CD14-positive monocyte (primary cell): ENCODE measurements at regions not wholly inside any gene's neighbourhood (a gene's known extent, or its start where the extent isn't known, plus 50 kb on each side); places are given as distances from the start of the nearest gene placed in this dataset.

Source experiments
- DNase-seq, 3 donors: peaks; one replicate each; pipeline ENCODE4 v3.0.0-alpha.2; 2011 to 2022
- H2AFZ ChIP-seq: 2 replicates; pipeline ENCODE4 v1.6.0; 2012; ENCODE audit warnings: mild to moderate bottlenecking, low read depth, low read length, inconsistent platforms; ENCODE audit not compliant: insufficient read depth, poor library complexity, severe bottlenecking
- H3K27ac ChIP-seq, 2 donors: 1 replicate in 1 of 2; 2 replicates in 1 of 2; pipeline ENCODE4 v1.5.1; 2012 to 2013; ENCODE audit warnings: low read length in 2 of 2, control low read depth in 1 of 2, inconsistent platforms in 1 of 2, low read depth in 1 of 2, mild to moderate bottlenecking in 1 of 2
- H3K27me3 ChIP-seq, 2 donors: one replicate each; pipeline versions ENCODE4 v1.6.0 to v1.6.1; 2011 to 2013; ENCODE audit warnings: low read length in 2 of 2; ENCODE audit not compliant: control insufficient read depth in 2 of 2, insufficient read depth in 2 of 2
- H3K36me3 ChIP-seq, 2 donors: replicated peaks in 1 of 2; 1 replicate in 1 of 2; 2 replicates in 1 of 2; pipeline versions ENCODE4 v1.5.1 to v1.6.1; 2012 to 2013; ENCODE audit warnings: low read length in 2 of 2, control low read depth in 1 of 2, inconsistent platforms in 1 of 2, mild to moderate bottlenecking in 1 of 2; ENCODE audit not compliant: insufficient read depth in 2 of 2, control insufficient read depth in 1 of 2
- H3K4me1 ChIP-seq, 2 donors: 1 replicate in 1 of 2; 2 replicates in 1 of 2; pipeline versions ENCODE4 v1.5.1 to v1.6.1; 2012 to 2013; ENCODE audit warnings: low read length in 2 of 2, control low read depth in 1 of 2, inconsistent platforms in 1 of 2, mild to moderate bottlenecking in 1 of 2, moderate library complexity in 1 of 2; ENCODE audit not compliant: insufficient read depth in 2 of 2, control insufficient read depth in 1 of 2
- H3K4me2 ChIP-seq: replicated peaks from 2 replicates; pipeline ENCODE3; 2012; ENCODE audit warnings: low read length, moderate library complexity, mild to moderate bottlenecking; ENCODE audit not compliant: poor library complexity, severe bottlenecking; ENCODE audit errors: extremely low read depth
- H3K4me3 ChIP-seq, 3 experiments: fragments of 200-600 bp in 1 of 3; sonication (generic) in 1 of 3; replicated peaks in 1 of 3; 1 replicate in 2 of 3; 2 replicates in 1 of 3; pipeline ENCODE4 v1.5.1; 2011 to 2013; ENCODE audit warnings: low read length in 3 of 3, mild to moderate bottlenecking in 3 of 3, control low read depth in 2 of 3, low read depth in 2 of 3, inconsistent platforms in 1 of 3, moderate library complexity in 1 of 3
- H3K79me2 ChIP-seq: 2 replicates; pipeline ENCODE4 v1.6.0; 2012; ENCODE audit warnings: mild to moderate bottlenecking, control low read depth, inconsistent platforms, low read length, moderate library complexity; ENCODE audit not compliant: insufficient read depth
- H3K9ac ChIP-seq: 2 replicates; pipeline ENCODE4 v1.6.0; 2017; ENCODE audit warnings: low read length, mild to moderate bottlenecking; ENCODE audit not compliant: insufficient read depth, poor library complexity, severe bottlenecking
- H3K9me3 ChIP-seq, 2 donors: replicated peaks in 1 of 2; 1 replicate in 1 of 2; 2 replicates in 1 of 2; pipeline versions ENCODE4 v1.5.1 to v1.6.1; 2012 to 2013; ENCODE audit warnings: low read length in 2 of 2, control low read depth in 1 of 2; ENCODE audit not compliant: control insufficient read depth in 1 of 2, insufficient read depth in 1 of 2
- H4K20me1 ChIP-seq: 2 replicates; pipeline ENCODE4 v1.6.0; 2012; ENCODE audit warnings: mild to moderate bottlenecking, low read length, control low read depth, moderate library complexity; ENCODE audit not compliant: insufficient read depth
- H3K27ac Mint-ChIP-seq, 7 donors: one replicate each; pipeline ENCODE4 v1.8.0; 2020; ENCODE audit warnings: mild to moderate bottlenecking in 7 of 7, mixed read lengths in 7 of 7, moderate library complexity in 6 of 7, inconsistent platforms in 2 of 7
- H3K27me3 Mint-ChIP-seq, 3 donors: one replicate each; pipeline ENCODE4 v1.8.0; 2021 to 2022; ENCODE audit warnings: low read depth in 3 of 3, mild to moderate bottlenecking in 3 of 3, mixed read lengths in 3 of 3, moderate library complexity in 3 of 3, inconsistent platforms in 1 of 3
- H3K36me3 Mint-ChIP-seq, 2 donors: one replicate each; pipeline ENCODE4 v1.8.0; 2020; ENCODE audit warnings: mixed read lengths in 2 of 2, inconsistent platforms in 1 of 2, mild to moderate bottlenecking in 1 of 2
- H3K4me1 Mint-ChIP-seq: one replicate; pipeline ENCODE4 v1.8.0; 2020; ENCODE audit warnings: mild to moderate bottlenecking, mixed read lengths
- H3K4me3 Mint-ChIP-seq, 2 donors: one replicate each; pipeline ENCODE4 v1.8.0; 2020; ENCODE audit warnings: mild to moderate bottlenecking in 2 of 2, mixed read lengths in 2 of 2, moderate library complexity in 1 of 2
- H3K9me3 Mint-ChIP-seq, 7 donors: one replicate each; pipeline ENCODE4 v1.8.0; 2020 to 2022; ENCODE audit warnings: mixed read lengths in 7 of 7, mild to moderate bottlenecking in 6 of 7, moderate library complexity in 6 of 7, inconsistent platforms in 2 of 7
- WGBS: methylation state at CpG from one replicate; pipeline ENCODE4 v1.1.5; 2013; ENCODE audit warnings: missing lambda C conversion rate; ENCODE audit not compliant: insufficient coverage; 5-methylcytosine and 5-hydroxymethylcytosine counted together
- intact Hi-C, 2 donors: fragments of 100-400 bp; cut with micrococcal nuclease; formaldehyde crosslinking; loops; one replicate each; pipeline versions ENCODE4 v1.15.0 to v1.15.1; 2023
- TF ChIP-seq, protein P1 (sequence below): fragments of 200-600 bp; IDR thresholded peaks from one replicate; pipeline ENCODE4 v1.8.0; 2022; ENCODE audit warnings: antibody characterized with exemption, mild to moderate bottlenecking

DNA sequence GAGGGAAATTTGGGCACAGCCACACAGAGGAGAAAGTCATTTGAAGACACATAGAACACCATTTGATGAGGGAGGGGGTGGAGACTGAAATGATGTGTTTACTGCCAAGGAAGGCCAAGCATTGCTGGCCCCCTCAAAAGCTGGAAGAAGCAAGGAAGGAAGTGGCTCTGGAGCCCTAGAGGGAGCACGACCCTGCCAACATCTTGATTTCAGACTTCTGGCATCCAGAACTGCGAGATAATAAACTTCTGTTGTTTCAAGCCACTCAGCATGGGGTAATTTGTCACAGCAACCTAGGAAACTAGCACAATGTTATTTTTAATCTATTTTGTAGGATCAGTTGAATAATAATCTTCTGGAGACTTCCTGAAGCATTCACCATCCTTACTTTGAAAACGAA, 314.8 kb upstream of the GOT2 start:
- no peaks in the 10 kb centered on the region for H3K27me3 Mint-ChIP-seq
- 0% methylated on average over 1 of the region's 3 CpGs for WGBS

DNA sequence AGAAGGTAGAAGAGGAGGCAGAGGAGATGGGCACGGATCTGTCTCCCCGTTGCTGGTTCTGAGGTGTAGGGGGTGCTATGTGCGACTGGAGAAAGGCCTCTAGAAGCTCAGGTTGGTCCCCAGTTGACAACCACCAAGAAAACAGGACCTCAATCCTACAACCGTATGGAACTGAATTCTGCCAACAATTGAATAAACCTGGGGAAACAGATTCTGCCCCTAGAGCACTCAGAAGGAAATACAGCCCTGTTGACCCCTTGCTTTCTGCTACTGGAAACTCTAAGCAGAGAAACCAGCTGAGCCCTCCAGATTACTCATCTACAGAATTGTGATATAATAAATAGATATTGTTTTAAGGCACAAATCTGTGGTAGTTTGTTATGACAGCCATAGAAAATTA, 313.0 kb upstream of the GOT2 start:
- no peak overlapping the region for H3K27ac ChIP-seq
- H3K4me1 Mint-ChIP-seq, result peaks cover 18% of the 10 kb centered on the region
- H3K79me2 ChIP-seq, result no peaks in the 10 kb centered on the region
- WGBS, result 100% methylated on average over 1 of the region's 4 CpGs
- H3K27me3 ChIP-seq, result no peaks in the 10 kb centered on the region
- no peak overlapping the region for H3K9ac ChIP-seq
- H3K4me3 Mint-ChIP-seq, result no peak overlapping the region
- H4K20me1 ChIP-seq, result no peaks in the 10 kb centered on the region
- H3K36me3 ChIP-seq, result no peaks in the 10 kb centered on the region
- no peaks in the 10 kb centered on the region for H3K36me3 Mint-ChIP-seq
- H3K4me1 ChIP-seq, result peaks cover 10 to 11% of the 10 kb centered on the region in 2 donors
- no peak overlapping the region for H2AFZ ChIP-seq
- peaks cover 5 to 11% (median 8%) of the 10 kb centered on the region in 7 donors for H3K9me3 Mint-ChIP-seq
- no peaks in the 10 kb centered on the region for H3K9me3 ChIP-seq
- no peak overlapping the region for H3K4me3 ChIP-seq
- no peak for DNase-seq
- no peak overlapping the region for H3K27ac Mint-ChIP-seq
- TF ChIP-seq, protein P1, sequence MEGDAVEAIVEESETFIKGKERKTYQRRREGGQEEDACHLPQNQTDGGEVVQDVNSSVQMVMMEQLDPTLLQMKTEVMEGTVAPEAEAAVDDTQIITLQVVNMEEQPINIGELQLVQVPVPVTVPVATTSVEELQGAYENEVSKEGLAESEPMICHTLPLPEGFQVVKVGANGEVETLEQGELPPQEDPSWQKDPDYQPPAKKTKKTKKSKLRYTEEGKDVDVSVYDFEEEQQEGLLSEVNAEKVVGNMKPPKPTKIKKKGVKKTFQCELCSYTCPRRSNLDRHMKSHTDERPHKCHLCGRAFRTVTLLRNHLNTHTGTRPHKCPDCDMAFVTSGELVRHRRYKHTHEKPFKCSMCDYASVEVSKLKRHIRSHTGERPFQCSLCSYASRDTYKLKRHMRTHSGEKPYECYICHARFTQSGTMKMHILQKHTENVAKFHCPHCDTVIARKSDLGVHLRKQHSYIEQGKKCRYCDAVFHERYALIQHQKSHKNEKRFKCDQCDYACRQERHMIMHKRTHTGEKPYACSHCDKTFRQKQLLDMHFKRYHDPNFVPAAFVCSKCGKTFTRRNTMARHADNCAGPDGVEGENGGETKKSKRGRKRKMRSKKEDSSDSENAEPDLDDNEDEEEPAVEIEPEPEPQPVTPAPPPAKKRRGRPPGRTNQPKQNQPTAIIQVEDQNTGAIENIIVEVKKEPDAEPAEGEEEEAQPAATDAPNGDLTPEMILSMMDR, result no peak
- H3K27me3 Mint-ChIP-seq, result no peaks in the 10 kb centered on the region
- intact Hi-C loops, result no loop called here
- no peak overlapping the region for H3K4me2 ChIP-seq

More for the DNA sequence above, 314.8 kb upstream of the GOT2 start:
- no peaks in the 10 kb centered on the region for H3K27me3 ChIP-seq
- TF ChIP-seq, protein P1, result no peak
- no peaks in the 10 kb centered on the region for H3K79me2 ChIP-seq
- Mint-ChIP-seq H3K36me3 (no peaks in the 10 kb centered on the region), H3K4me3 (no peak overlapping the region), H3K27ac (no peak overlapping the region), H3K4me1 (peaks cover 7% of the 10 kb centered on the region), H3K9me3 (peaks cover 0 to 6% (median 2%) of the 10 kb centered on the region in 7 donors)
- no peaks in the 10 kb centered on the region for H3K36me3 ChIP-seq
- no peak for DNase-seq
- intact Hi-C loops, result no loop called here
- H2AFZ ChIP-seq, result no peak overlapping the region
- no peaks in the 10 kb centered on the region for H4K20me1 ChIP-seq
- no peak overlapping the region for H3K9ac ChIP-seq
- H3K4me1 ChIP-seq, result peaks cover 0 to 3% of the 10 kb centered on the region in 2 donors
- H3K27ac ChIP-seq, result no peak overlapping the region
- H3K4me3 ChIP-seq, result no peak overlapping the region
- no peak overlapping the region for H3K4me2 ChIP-seq
- no peaks in the 10 kb centered on the region for H3K9me3 ChIP-seq
